GM18505 (cell line): ENCODE measurements at regions not wholly inside any gene's neighbourhood (a gene's known extent, or its start where the extent isn't known, plus 50 kb on each side); places are given as distances from the start of the nearest gene placed in this dataset.

Experiments
- ATAC-seq: cut with Tn5 transposase; IDR thresholded peaks from one replicate; pipeline ENCODE4 v1.9.1; 2021; ENCODE audit not compliant: unreplicated experiment
- POLR2A ChIP-seq: IDR thresholded peaks from 4 replicates; pipeline ENCODE4 v1.6.1; 2011; ENCODE audit warnings: borderline replicate concordance; ENCODE audit not compliant: insufficient read depth, insufficient read length; ENCODE audit errors: extremely low read depth

GRCh38 chr11:29527391-29527936 is 489.4 kb downstream of the KCNA4 start:
- no peak for TF ChIP-seq POLR2A
- peak; percentile 78 for ATAC-seq

DNA sequence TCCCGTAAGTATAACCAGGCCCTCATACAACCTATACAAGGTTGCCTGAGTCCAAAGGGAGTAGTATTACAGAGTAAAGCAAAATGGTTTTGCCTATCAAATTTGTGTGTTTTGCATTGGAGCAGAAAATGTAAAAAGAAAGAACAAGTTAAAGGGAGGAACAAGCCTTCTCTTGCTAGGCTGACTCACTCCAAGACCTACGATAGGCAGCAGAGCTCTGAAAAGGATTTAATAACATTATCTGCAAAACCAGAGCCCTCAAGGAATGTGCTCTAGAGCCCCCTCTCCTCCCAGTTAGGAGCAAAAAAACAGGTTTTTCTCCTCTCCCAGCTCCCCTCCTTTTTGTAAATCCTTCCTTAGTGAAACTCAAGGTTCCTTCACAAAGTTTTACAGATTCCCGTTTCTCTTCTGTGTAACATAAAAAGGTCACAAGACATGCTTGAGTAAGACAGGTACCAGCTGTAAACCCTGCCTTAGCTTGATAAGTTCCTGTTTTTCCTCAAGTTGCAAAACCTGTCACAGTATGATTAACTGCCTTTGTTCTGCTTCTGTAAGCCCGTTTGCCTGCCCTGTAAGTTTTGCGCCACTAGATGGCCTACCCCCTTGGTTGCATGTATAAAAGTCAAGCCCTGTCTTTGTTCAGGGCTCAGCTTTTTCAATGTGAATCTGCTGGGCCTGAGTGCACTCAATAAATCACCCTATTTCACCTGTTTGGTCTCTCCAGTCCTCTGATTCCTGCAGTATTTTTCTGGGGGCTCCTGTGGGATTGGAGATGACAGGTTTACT is 498.2 kb downstream of the KCNA4 start:
- ATAC-seq, result peak; percentile 60
- no peak for TF ChIP-seq POLR2A

DNA sequence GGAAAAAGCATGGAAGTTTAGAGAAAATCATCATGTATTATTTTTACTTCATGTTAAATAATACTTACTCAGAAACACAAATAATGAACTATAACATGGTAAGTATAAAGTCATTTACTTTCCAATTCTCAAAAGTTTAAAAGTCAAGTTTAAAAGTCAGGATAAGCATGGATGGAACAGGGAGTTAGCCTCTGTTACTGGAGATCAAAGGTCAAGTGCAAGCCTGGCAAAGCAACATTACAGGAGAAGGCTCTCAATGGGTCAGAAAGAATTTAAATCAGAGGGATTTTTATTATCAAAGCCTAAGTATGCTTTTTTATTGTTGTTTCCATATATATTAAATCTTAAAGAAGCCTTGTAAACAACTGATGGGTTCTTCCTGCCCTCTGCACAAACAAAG is 505.4 kb downstream of the KCNA4 start:
- no peak for ATAC-seq
- TF ChIP-seq POLR2A, result no peak

DNA sequence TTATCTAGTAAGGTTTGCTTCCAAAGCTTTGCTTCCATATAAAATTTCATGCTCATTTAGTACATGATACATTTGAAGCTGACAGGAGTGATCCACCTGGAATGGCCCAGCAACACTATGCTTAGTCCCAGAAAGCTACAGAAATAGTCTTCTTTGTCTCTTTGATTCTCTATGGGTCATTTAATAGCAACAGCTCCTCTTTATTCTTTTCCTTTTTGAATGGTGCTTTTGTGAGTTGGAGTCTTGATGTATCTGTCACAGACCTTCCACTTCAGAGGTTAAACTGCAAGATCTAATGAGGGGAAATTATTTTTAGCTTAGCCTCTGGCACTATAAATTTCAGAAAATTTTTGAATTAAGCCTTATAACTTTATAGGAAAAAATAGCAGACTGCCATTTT is 509.5 kb downstream of the KCNA4 start:
- TF ChIP-seq POLR2A, result no peak
- no peak for ATAC-seq

DNA sequence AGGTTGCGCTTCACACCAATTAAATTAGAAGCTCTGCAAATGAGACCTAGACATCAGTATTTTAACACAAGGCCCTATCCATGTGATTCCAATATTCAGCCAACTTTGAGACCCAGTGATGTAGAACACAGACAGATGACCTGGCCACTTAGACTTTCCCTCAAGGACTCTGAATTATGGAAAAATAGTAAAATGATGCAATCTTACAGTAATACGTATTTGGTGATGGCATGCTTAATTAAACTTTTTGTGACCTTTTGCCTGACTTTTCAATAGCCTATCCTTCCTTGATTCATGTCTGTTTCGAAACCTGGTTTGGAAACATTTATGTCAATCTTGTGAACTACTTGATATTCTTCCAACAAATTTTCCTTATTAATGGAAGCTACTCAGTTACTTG is 521.2 kb downstream of the KCNA4 start:
- no peak for TF ChIP-seq POLR2A
- ATAC-seq, result no peak

GRCh38 chr11:29490938-29491337 is 525.9 kb downstream of the KCNA4 start:
- TF ChIP-seq POLR2A, result no peak
- no peak for ATAC-seq

DNA sequence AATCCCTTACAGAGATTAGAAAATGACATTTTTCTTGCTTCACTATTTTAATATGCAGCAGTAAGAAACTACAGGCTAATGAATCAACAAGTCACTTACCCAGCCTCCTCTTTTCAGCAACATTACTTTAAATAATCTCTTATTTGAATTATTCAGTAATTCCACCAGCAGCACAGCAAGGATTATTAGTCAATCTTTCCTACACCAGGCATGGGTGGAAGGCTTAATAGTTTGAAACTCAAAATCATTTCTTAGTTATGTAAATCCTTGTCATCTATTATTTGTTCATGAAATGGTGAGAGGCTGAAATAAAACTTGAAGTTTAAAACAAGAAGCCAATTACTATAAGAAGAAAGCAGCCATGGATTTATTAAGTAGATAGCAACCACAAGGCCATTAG is 530.5 kb downstream of the KCNA4 start:
- TF ChIP-seq POLR2A, result no peak
- ATAC-seq, result no peak

- no peak for ATAC-seq
- TF ChIP-seq POLR2A, result no peak
Observed at GRCh38 chr11:29485641-29486040, 531.2 kb downstream of the KCNA4 start.

- no peak for TF ChIP-seq POLR2A
- ATAC-seq, result no peak
Observed at GRCh38 chr11:29484548-29484947, 532.3 kb downstream of the KCNA4 start.

DNA sequence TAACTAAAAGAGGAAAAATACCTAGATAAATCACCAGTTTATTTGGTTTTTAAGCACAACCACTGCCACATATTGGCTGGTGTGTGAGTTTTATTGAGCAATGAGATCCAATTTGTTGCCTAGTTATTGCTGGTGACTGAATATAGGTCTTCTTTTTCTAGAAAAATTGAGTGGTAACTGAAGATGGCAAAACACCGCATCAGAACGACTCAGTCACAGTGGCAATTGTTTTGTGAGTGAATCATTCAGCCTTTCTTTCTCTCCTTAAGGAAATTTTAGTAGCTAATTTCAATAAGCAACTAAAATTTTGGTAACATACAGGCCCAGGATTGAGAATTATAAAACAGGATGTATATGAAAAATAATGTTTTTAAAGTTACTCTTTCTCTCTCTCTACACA is 533.0 kb downstream of the KCNA4 start:
- no peak for TF ChIP-seq POLR2A
- no peak for ATAC-seq

- no peak for ATAC-seq
- TF ChIP-seq POLR2A, result no peak
Observed at GRCh38 chr11:29482510-29482909, 534.3 kb downstream of the KCNA4 start.

DNA sequence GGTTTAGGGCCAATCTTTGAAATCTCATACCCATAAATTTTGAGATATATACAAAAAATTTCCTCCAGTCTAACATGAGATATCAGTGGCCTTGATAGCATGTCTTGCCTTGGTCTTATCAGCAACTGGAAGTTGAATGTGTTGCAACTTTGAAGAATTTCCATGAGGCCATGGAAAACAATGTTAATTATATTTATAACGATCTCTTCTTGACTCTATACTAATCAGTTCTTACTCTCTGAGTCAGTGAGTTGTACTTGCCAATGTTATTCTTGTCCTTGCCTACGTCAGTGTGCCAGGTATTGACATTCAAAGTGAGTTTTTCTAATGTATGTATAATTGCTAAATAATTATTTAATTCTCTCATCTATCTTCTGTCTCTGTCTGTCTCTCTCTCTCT is 535.1 kb downstream of the KCNA4 start:
- no peak for TF ChIP-seq POLR2A
- no peak for ATAC-seq

GRCh38 chr11:29480981-29481380 is 535.8 kb downstream of the KCNA4 start:
- no peak for ATAC-seq
- TF ChIP-seq POLR2A, result no peak

GRCh38 chr11:29458252-29458651 is 558.6 kb downstream of the KCNA4 start:
- no peak for ATAC-seq
- no peak for TF ChIP-seq POLR2A

- ATAC-seq, result no peak
- TF ChIP-seq POLR2A, result no peak
Observed at GRCh38 chr11:29452146-29452545, 564.7 kb downstream of the KCNA4 start.

- no peak for ATAC-seq
- TF ChIP-seq POLR2A, result no peak
Observed at GRCh38 chr11:29449281-29450074, 567.4 kb downstream of the KCNA4 start.
